DND-41 (cell line): ENCODE measurements at regions not wholly inside any gene's neighbourhood (a gene's known extent, or its start where the extent isn't known, plus 50 kb on each side); places are given as distances from the start of the nearest gene placed in this dataset.

Experiments used
- ATAC-seq: fragments of 200-7000 bp; cut with Tn5 transposase; 3 replicates; pipeline ENCODE4 v1.9.1; 2021; ENCODE audit warnings: low read depth; ENCODE audit not compliant: insufficient read depth
- DNase-seq: peaks from one replicate; pipeline ENCODE4 v3.0.0-alpha.2; 2020
- H2AFZ ChIP-seq: 2 replicates; pipeline ENCODE4 v1.6.0; 2012; ENCODE audit warnings: low read depth, low read length
- H3K27ac ChIP-seq: 2 replicates; pipeline ENCODE4 v1.5.1; 2012; ENCODE audit warnings: low read length, inconsistent platforms
- H3K27me3 ChIP-seq: fragments of 200-600 bp; sonication (generic); 2 replicates; pipeline ENCODE4 v1.6.0; 2012; ENCODE audit warnings: low read length, mild to moderate bottlenecking, inconsistent platforms; ENCODE audit not compliant: insufficient read depth, poor library complexity
- H3K36me3 ChIP-seq: 2 replicates; pipeline ENCODE4 v1.5.1; 2012; ENCODE audit warnings: low read length, inconsistent platforms; ENCODE audit not compliant: insufficient read depth
- H3K4me1 ChIP-seq: 2 replicates; pipeline ENCODE4 v1.5.1; 2012; ENCODE audit warnings: mild to moderate bottlenecking, low read length; ENCODE audit not compliant: insufficient read depth
- H3K4me2 ChIP-seq: 2 replicates; pipeline ENCODE4 v1.6.0; 2012; ENCODE audit warnings: mild to moderate bottlenecking, moderate library complexity, low read length, inconsistent platforms; ENCODE audit not compliant: insufficient read depth
- H3K4me3 ChIP-seq, 2 experiments: fragments of 200-600 bp in 1 of 2; shearing (Covaris generic) in 1 of 2; 2 replicates each; pipeline ENCODE4 v1.5.1; 2012 to 2016; ENCODE audit warnings: inconsistent platforms in 2 of 2, low read length in 2 of 2, mild to moderate bottlenecking in 2 of 2, low read depth in 1 of 2, moderate library complexity in 1 of 2
- H3K79me2 ChIP-seq: 2 replicates; pipeline ENCODE4 v1.6.0; 2012; ENCODE audit warnings: low read length, inconsistent platforms; ENCODE audit not compliant: insufficient read depth
- H3K9ac ChIP-seq: 2 replicates; pipeline ENCODE4 v1.6.0; 2012; ENCODE audit warnings: low read depth, mild to moderate bottlenecking, inconsistent platforms, low read length, moderate library complexity
- H3K9me3 ChIP-seq: 2 replicates; pipeline ENCODE4 v1.5.1; 2012; ENCODE audit warnings: low read length, moderate library complexity, mild to moderate bottlenecking, inconsistent platforms; ENCODE audit not compliant: insufficient read depth, severe bottlenecking
- H4K20me1 ChIP-seq: 2 replicates; pipeline ENCODE4 v1.6.0; 2012; ENCODE audit warnings: low read length; ENCODE audit not compliant: insufficient read depth
- EZH2 ChIP-seq: IDR thresholded peaks from 3 replicates; pipeline ENCODE4 v1.6.1; 2012; ENCODE audit warnings: borderline replicate concordance, low read depth, mild to moderate bottlenecking, moderate library complexity, low read length, inconsistent platforms; ENCODE audit not compliant: severe bottlenecking
- TF ChIP-seq, protein P1 (sequence below): IDR thresholded peaks from 2 replicates; pipeline ENCODE4 v1.5.1; 2012; ENCODE audit warnings: borderline replicate concordance, low read length, moderate library complexity, mild to moderate bottlenecking; ENCODE audit not compliant: poor library complexity, severe bottlenecking; ENCODE audit errors: extremely low read depth

- no peaks in the 10 kb centered on the region for H4K20me1 ChIP-seq
- H3K27ac ChIP-seq = no peak overlapping the region
- no peak overlapping the region for H2AFZ ChIP-seq
- H3K4me1 ChIP-seq = no peaks in the 10 kb centered on the region
- TF ChIP-seq, protein P1, sequence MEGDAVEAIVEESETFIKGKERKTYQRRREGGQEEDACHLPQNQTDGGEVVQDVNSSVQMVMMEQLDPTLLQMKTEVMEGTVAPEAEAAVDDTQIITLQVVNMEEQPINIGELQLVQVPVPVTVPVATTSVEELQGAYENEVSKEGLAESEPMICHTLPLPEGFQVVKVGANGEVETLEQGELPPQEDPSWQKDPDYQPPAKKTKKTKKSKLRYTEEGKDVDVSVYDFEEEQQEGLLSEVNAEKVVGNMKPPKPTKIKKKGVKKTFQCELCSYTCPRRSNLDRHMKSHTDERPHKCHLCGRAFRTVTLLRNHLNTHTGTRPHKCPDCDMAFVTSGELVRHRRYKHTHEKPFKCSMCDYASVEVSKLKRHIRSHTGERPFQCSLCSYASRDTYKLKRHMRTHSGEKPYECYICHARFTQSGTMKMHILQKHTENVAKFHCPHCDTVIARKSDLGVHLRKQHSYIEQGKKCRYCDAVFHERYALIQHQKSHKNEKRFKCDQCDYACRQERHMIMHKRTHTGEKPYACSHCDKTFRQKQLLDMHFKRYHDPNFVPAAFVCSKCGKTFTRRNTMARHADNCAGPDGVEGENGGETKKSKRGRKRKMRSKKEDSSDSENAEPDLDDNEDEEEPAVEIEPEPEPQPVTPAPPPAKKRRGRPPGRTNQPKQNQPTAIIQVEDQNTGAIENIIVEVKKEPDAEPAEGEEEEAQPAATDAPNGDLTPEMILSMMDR = no peak
- TF ChIP-seq EZH2 = no peak
- no peaks in the 10 kb centered on the region for H3K9me3 ChIP-seq
- no peak overlapping the region for H3K4me3 ChIP-seq
- DNase-seq (no peak), ATAC-seq (no peak)
- H3K79me2 ChIP-seq = no peaks in the 10 kb centered on the region
- H3K9ac ChIP-seq = no peak overlapping the region
- H3K36me3 ChIP-seq = no peaks in the 10 kb centered on the region
- no peaks in the 10 kb centered on the region for H3K27me3 ChIP-seq
- no peak overlapping the region for H3K4me2 ChIP-seq
Observed at GRCh38 chr12:68406134-68406576, 74.0 kb upstream of the MDM1 start.

- TF ChIP-seq EZH2 = no peak
- TF ChIP-seq, protein P1 = no peak
- H3K9me3 ChIP-seq = no peaks in the 10 kb centered on the region
- H3K4me3 ChIP-seq = no peak overlapping the region
- DNase-seq (no peak), ATAC-seq (no peak)
- no peaks in the 10 kb centered on the region for H3K4me1 ChIP-seq
- H3K27ac ChIP-seq = no peak overlapping the region
- H3K36me3 ChIP-seq = no peaks in the 10 kb centered on the region
- H3K27me3 ChIP-seq = no peaks in the 10 kb centered on the region
- no peak overlapping the region for H3K9ac ChIP-seq
- no peak overlapping the region for H2AFZ ChIP-seq
- no peaks in the 10 kb centered on the region for H3K79me2 ChIP-seq
- H3K4me2 ChIP-seq = no peak overlapping the region
- no peaks in the 10 kb centered on the region for H4K20me1 ChIP-seq
Observed at GRCh38 chr12:68406911-68407310, 74.7 kb upstream of the MDM1 start.

- H3K4me2 ChIP-seq = no peak overlapping the region
- H3K4me3 ChIP-seq = no peak overlapping the region
- ATAC-seq = no peak
- no peaks in the 10 kb centered on the region for H3K36me3 ChIP-seq
- H3K27ac ChIP-seq = no peak overlapping the region
- H3K27me3 ChIP-seq = no peaks in the 10 kb centered on the region
- H3K79me2 ChIP-seq = no peaks in the 10 kb centered on the region
- TF ChIP-seq, protein P1 = no peak
- TF ChIP-seq EZH2 = no peak
- H2AFZ ChIP-seq = no peak overlapping the region
- H3K9ac ChIP-seq = no peak overlapping the region
- H3K4me1 ChIP-seq = no peaks in the 10 kb centered on the region
- no peak for DNase-seq
- H4K20me1 ChIP-seq = no peaks in the 10 kb centered on the region
- H3K9me3 ChIP-seq = no peaks in the 10 kb centered on the region
Observed at GRCh38 chr12:68410018-68410660, 78.0 kb upstream of the MDM1 start.
